Activated T-helper 1 cell treated with anti-CD3 and anti-CD28 coated beads, Interleukin-2, amount 50 U/mL, for 16 hours (primary cell): ENCODE measurements at regions not wholly inside any gene's neighbourhood (a gene's known extent, or its start where the extent isn't known, plus 50 kb on each side); places are given as distances from the start of the nearest gene placed in this dataset.

Source experiments
- DNase-seq, 2 donors: peaks; one replicate each; pipeline ENCODE4 v3.0.0-alpha.2; 2020; ENCODE audit warnings: low read depth in 1 of 2, low spot score in 1 of 2

DNA sequence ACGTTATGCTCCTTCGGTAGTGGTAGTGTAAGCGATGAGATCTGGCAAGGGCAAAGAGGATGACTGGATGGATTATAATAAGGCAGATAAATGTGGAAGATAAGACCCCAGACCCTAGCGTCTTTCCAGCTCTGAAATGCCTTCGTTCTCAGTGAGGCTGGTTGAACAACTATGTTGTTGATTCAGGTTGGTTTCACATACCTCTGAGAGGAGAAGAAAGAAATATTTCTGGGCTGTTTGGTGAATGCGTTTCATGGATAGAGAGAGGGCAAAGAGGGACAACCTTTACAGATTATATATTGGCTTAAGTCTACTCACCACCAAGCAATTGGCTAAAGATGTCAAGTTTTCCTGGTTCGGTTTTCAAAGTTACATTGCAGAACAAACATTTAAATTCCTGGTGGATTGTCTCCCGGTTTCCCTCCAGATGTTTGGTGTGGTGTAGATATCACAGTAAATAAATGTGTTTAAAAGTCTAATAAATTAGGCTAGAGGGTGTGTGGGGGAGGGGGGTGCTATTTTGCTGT, 190.1 kb upstream of the GLI2 start:
- no peak for DNase-seq

DNA sequence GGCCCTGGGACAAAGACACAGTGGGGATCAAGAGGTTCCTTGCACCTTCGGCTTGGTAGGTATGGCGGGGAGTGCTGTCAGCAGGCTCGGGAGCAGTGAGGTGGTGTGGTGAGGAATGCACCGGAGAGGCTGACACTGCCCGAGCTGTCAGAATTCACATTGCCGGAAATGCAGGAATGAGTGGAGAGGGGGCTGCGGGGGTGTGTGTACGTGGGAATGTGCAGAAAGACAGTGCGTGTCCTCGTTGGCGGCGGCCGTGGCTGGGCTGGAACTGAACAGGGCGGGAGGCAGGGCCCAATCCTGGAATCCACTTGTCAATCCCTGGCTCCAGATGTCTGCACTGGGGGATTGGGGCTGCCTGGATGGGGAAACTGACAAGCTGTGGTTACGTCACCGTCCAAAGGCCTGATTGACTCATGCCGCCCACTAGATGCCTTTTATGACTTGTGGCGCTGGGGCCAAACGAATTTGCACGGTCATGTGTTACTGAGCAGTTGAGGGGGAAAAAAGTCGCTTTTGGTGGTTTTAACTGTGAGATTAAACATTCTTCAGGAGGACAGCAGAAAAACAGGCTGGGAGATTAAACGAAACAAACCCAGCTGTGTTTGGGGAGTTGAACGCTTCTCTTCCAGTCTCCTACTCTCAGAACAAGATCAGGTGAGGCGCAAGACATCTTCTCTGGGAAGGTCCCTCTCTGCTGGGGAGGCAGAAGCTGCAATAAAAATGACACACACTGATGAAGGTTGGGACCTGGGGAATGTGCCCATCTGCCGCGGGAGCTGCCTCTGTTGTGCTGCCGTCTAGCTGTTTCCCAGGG, 189.4 kb upstream of the GLI2 start:
- no peak for DNase-seq

DNA sequence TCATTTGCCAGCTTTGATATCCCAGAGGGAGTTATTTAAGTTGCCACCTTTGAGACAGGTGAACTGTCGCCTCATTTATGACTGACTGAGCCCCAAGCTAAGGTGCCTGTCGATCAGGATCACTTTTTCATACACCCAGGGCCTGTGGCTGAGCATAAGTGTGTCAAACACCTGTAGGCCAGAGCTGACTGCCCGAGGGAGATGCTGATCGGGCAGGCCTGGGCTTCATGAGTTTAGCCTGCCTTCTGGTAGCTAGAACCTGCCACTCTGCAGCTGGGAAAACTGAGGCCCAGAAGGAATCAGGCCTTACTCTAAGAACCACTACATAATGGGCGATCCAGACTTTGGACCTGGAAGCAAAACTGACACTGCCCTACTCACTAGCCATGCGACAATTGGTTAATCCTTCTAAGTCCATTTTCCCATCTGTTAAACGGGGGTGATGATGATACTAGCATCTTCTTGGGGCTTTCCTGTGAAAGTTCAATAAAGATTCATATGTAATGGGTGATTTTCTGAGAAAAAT, 188.7 kb upstream of the GLI2 start:
- no peak for DNase-seq

DNA sequence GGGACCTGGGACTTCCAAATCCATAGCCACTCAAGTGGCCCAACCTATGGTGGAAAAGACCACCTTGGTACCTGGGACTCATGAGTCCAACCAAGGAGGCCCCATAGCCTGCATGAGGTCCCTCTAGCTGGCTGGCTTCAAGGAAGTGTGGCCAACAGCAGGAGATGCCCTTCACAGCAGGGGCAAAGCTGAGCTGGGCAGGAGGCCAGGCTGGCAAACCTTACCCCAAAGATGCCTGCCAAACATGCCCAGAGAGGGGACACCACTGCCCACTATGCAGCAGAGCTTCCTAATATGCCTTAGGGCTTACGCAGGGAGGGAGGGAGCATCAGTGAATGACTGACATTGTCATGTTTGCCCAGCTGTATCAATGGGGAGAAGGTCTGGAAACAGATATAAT, 188.0 kb upstream of the GLI2 start:
- DNase-seq: no peak

DNA sequence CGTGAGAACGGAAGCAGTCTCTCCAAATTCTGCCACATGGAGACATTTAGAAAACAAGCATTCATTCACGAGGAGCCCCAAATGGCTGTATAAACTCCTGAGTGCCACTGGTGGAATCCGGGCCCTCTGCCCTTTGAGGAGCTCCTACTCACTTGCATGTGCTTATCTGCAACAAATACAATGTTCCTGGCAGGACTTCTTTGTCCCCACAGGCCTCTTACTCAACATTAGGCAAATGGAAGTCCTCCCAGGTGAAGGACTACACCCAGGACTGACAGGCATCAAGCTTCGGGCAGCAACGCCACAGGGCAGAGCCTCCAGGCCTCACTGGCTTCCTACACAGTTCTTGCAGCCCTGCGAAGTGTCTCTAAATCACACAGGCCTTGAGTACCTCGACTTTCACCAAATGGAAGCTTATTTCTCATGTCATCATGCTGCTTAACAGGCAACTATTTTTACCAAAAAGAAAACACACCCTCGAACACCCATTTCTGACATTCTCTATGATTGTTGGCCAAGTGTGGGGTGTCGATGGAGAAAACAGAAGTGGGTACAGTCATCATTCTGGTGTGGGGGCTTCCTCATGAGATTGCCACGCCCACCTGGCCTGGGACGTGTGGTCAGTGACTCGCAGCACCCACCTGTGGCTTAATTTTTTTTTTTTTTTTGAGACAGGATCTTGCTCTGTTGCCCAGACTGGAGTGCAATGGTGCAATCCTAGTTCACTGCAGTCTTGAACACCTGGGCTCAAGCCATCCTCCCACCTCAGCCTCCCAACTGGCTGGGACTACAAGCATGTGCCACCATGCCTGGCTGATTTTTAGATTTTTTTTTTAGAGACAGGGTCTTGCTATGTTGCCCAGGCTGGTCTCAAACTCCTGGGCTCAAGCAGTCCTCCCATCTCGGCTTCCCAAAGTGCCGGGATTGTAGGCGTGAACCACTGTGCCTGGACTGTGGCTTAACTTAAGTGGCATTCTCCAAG, 186.8 kb upstream of the GLI2 start:
- no peak for DNase-seq

DNA sequence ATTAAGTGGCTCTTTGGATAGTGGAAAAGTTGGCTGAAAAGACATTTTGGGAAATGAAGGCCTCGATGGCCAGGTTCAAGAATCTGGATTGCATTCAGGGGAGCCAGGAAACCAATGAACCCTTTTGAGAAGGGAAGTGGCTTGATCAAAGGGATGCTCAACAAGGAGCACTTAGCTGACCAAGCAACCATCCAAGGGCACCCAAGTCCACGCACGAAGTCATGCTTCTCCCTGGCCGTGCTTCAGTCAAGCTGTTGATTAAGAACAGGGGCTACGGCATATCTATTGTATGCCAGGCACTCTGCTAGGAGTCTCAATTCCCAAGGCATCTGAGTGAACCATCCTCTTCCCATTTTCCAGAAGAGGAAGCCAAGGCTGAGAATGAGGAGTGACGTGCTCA, 185.8 kb upstream of the GLI2 start:
- no peak for DNase-seq

DNA sequence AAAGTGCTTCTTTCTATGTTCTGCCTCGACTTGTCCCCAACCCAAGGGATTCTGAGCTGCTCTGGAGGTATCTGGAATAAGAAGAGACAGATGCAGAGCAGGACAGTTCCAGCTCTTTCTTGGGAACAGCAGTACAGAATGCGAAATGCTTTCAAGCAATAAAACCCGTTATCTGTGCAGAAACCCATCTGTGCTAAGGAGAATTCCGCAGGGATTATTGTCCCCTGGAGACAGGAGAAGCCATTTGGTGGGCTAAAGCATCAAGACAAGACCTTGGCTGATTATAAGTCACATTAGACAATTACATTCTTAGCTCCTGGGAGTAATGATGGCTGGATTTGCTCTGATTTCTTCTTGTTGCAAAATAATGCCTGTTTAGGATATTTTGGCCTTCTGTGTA, 185.4 kb upstream of the GLI2 start:
- no peak for DNase-seq

DNA sequence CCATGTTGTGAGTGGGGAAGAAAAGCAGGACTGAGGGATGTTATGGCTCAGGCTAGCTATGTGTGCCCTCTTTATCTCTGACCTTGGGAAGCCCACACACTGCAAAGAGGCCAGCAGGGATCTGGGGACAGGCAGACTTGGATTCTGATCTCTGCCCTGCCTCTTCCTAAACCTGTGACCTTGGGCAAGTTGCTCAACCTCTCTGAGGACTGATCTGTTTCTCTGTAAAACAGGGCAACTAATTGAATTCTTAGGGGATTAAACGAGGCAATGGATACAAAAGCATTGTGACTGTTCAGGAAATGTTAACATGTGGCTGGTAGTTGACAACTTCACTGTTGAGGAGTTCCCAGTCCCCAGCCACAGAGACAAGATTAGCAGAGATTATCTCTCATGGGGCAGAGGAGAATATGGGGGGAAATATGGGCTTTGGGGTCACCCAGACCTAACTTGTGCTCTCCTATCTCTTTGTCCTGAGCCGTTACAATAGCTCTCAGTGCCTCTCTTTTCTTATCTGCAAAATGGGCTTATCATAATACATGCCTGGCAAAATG, 184.7 kb upstream of the GLI2 start:
- DNase-seq: no peak

DNA sequence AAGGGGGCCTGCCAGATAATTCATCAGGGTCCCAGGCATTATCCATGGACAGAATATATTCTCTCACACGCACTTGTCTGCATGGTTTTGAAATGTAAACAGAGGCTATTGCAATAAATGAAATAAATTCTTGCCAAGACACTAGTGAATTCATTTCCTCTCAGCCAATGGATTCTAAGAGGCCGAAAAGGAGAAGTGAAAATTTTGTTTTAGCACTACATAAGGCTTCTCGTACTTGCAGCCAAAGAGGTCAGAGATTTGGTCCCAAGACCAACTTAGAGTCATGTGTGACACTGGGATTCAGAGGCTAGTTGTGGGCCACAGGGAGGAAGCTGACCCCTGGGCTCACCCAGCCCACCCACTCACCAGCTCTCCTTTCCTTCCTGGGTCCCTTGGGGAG, 184.1 kb upstream of the GLI2 start:
- no peak for DNase-seq

DNA sequence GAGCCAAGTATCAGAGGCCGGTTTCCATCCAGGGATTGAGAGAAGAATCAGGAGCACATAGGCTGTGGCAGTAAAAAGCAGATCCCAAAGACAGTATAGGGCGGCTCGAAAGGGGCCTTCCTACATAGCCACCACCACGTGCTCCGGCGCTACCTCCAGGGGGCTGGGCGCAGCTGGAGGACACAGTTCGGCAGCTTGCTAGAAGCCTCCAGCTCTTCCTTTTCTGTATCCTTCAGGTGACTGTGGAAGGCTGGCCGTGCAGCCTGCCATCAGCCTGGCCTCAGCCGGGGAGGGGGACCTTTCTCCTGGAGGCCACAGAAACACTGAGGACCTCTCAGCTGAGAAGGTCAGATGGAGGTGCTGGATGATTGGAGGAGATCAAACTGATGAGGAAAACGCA, 183.6 kb upstream of the GLI2 start:
- no peak for DNase-seq

DNA sequence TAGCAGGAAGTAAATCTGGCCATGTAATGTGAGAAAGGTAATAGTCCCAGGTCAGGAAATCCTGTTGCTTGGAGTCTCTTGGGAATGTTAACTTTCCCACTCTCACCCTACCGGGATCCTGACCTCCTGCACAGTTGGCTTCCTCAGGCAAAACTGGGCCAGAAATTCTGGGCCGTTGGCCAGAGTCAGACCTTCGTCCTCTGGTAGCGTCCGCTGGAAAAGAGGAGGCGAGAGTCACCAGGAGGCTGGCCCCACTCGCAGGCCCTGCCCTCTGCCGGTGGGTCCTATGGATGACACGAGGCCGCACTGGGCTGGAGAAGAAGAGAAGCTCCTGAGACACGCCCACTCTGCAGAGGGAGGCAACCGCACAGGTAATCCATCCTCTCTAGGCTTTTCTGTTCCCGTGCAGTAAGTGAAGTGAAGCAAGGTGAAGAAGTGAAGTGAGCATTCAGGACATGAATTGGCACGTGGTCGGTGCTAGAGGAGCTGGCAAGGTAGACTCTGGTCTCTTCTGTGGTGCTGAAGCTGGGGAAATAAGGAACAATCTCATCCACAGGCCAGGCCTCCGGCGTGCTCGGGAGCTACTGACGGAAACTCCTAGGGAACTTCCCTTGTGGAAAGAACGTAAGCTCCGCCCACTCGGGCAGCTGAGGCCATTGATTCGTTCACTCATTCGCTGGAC, 182.7 kb upstream of the GLI2 start:
- DNase-seq: no peak

DNA sequence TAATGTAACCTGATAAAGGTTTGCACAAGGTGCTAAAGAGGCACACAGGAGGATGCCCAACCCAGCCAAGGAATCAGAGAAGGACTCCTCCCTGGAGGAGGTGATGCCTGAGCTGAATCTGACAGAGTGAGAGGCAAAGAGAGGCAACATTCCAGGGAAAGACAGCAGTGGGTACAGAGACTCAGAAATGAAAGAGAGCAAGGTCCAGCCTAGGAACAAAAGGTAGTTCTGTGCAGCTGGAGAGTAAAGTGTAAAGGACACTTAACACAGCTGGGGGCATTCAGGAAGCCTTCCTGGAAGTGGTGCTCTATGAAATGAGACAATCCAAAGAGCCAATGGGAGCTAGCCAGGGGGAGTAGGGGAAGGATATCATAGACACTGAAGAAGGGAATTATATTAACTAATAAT, 181.0 kb upstream of the GLI2 start:
- DNase-seq: no peak

DNA sequence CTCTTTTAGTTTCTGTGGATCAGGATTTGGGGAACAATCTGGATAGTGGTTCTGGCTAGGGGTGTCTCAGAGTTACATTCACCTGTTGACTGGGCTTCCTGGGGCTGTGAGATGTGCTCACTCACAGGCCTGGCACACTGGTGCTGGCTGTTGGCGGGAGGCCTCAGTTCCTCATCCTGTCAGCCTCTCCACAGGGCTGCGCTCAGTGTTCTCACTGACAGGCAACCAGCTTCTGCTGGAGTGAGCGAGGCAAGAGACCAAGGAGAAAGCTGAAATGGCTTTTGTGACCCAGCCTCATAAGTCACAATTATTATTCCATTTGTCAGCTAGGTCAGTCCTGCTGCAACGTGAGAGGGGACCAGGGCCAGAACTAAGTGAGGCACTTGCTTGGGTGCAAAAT, 180.6 kb upstream of the GLI2 start:
- no peak for DNase-seq

DNA sequence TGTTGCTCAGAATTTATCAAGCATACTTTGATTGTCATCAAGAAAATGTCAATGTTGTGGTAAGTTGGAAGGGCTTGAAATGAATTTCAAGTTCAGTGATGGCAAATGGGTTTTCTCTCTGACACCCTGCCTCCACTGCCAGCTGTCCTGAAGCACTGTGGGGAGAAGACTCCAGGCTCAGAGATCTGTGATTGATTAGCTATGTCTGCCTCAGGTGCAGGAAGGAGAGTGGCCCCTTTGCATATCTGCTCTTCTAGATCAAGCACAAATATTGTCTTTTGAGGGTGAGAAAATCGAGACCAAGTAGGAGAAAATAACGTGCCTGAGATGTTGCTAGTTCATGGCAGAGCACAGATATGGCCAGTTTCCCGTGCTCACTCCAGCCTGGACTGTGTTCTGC, 178.8 kb upstream of the GLI2 start:
- no peak for DNase-seq

DNA sequence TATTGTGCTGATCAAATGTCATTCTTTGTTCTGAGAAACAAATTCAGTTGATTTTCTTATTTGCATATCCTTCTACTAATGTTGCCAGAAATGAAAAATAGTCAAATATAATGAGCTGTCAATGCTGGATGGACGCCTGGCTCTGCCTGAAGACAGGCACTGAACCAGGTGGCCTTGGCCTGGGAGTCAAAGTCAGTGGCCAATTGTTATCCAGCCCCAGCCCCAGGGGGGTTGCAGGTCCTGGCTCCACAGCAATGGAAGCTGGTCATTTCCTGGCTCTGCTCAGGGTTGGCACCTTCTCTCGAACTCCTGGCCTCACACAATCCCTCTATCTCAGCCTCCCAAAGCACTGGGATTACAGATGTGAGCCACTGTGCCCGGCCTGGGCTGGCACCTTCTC, 176.8 kb upstream of the GLI2 start:
- DNase-seq: no peak

DNA sequence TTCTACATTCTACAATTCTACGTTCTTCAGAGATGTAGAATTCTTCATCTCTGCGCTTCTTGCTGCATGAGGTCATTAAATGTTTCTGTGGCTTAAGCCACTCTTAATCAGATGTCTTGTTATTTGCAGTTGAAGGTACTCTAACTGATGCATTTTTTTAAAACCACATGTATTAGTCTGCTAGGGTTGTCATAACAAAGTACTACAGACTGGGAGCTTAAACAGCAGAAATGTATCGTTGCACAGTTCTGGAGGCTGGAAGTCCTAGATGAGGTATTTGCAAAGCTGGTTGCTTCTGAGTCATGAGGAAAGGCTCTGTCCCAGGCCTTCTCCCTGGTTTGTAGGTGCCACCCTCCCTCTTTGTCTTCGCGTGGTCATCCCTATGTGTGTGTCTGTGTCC, 176.3 kb upstream of the GLI2 start:
- DNase-seq: no peak

DNA sequence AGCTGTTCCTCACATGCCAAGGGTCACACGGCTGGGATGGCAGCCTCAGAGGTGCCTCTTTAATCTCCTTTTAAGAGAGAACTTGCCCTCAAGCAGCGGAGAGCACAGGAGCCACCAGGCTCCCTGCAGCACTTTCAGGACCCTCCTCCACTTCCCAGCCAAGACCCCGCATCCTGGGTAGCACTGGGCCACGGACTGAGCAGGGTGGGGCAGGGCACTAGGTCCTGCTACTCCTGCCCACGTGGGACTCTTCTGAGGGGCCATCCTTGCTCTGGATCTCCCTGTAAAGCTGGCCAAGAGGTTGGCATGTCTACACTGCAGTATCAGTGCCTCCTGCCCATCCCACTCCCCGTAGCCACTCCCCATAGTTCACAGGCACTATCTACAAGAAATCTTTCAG, 175.3 kb upstream of the GLI2 start:
- DNase-seq: no peak

DNA sequence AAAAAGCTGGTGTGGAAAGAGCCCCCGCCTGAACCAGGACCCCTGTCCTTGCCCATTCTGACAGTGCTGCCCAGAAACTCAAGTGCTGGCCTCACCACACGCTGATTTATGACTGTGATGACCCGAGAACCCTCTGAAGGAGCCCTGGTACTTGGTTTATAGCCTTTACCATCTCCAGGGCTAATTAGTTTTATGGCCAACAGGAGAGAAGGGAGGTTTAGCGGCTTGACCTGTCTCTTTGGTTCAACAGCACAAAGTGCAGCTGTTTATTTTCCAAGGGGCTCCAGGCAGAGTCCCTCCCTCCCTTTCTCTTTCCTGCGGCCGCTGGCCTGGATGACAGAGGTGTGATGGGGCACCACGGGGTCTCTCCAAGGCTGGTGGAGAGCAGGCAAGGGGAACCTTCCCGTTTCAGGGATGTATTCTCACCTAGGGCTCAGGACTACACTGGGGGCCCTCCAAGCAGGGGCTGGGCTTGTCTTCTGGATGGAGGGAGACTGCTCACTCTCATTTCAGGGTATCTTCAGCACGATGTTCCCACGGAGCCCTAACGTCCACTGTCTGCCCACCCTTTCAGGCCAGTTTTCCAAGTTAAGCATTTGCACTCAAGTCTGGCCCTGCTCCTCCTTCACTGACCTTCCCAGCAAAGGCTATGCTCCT, 174.2 kb upstream of the GLI2 start:
- no peak for DNase-seq

DNA sequence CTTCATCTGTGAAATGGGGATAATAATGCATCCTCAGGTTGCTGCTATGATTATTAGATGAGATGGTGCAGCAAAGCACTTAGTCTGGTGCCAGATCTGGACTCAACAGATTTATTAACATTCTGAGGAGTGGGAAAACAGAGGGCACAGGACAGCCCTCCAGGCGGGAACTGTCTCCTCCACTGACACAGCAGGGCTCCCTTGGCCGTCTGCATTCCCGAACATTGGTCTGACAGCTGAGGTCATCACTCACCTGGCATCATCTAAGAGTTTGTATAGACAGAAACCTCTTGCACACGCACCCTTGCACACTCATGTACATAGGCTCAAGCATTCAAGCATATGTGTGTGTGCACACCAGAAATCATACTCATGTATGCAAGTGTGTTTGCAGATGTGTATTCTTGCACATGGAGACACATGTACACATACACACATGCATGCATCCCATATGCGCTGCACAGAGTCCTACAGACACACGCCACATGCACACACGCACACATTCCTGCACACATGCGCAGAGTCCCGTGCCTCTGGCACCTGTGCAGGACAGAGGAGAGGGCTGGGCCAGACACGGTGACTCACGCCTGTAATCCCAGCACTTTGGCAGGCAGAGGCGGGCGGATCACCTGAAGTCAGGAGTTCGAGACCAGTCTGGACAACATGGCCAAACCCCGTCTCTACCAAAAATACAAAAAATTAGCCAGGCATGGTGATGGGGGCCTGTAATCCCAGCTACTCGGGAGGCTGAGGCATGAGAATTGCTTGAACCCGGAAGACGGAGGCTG, 173.3 kb upstream of the GLI2 start:
- no peak for DNase-seq

DNA sequence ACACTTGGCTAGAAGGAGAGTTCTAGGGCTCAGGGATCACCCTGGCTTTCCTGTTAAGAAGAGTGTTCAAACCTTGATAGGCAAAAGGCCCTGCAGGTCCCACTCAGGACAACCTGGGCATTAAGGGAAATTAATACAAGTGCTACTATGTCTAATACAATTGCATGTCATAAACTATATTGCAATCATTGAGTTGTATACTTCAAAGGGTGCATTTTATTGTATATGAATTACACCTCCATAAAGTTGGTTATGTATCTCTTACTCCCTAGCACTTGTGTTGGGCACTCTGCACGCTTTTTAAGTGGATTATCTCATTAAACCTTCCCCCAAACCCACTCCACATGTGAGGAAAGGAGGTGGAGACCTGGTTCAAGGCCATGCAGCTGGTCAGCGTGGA, 172.1 kb upstream of the GLI2 start:
- DNase-seq: no peak
